ENCODE measurements at regions not wholly inside any gene's neighbourhood (a gene's known extent, or its start where the extent isn't known, plus 50 kb on each side); places are given as distances from the start of the nearest gene placed in this dataset.

GRCh38 chr7:131858611-131859010 is 302.2 kb upstream of the PODXL start:
- H3K4me1 Mint-ChIP-seq: peaks cover 12% of the 10 kb centered on the region
- TF ChIP-seq CTCF (conservative IDR thresholded peaks at IDR 0.05): no peak
- no peak overlapping the region for H3K4me3 Mint-ChIP-seq
- DNase-seq (ENCODE audit: low read depth, low spot score): no peak
- H3K27ac Mint-ChIP-seq (ENCODE audit: unreplicated experiment): peak overlapping the region; percentile 4
- peaks cover 11% of the 10 kb centered on the region for H3K9me3 Mint-ChIP-seq
- H3K27me3 Mint-ChIP-seq (ENCODE audit: low read depth): peaks cover 13% of the 10 kb centered on the region
- H3K36me3 Mint-ChIP-seq (ENCODE audit: low read depth): peaks cover 3% of the 10 kb centered on the region

GRCh38 chr7:131849472-131849871 is 293.0 kb upstream of the PODXL start:
- no peaks in the 10 kb centered on the region for H3K36me3 Mint-ChIP-seq (ENCODE audit: low read depth)
- H3K27me3 Mint-ChIP-seq (ENCODE audit: low read depth): peaks cover 23% of the 10 kb centered on the region
- DNase-seq (ENCODE audit: low read depth, low spot score): no peak
- no peaks in the 10 kb centered on the region for H3K4me1 Mint-ChIP-seq
- peaks cover 8% of the 10 kb centered on the region for H3K9me3 Mint-ChIP-seq
- no peak overlapping the region for H3K27ac Mint-ChIP-seq (ENCODE audit: unreplicated experiment)
- TF ChIP-seq CTCF (conservative IDR thresholded peaks at IDR 0.05): no peak
- H3K4me3 Mint-ChIP-seq: no peak overlapping the region

GRCh38 chr7:131848033-131848432 is 291.6 kb upstream of the PODXL start:
- no peaks in the 10 kb centered on the region for H3K36me3 Mint-ChIP-seq (ENCODE audit: low read depth)
- no peaks in the 10 kb centered on the region for H3K9me3 Mint-ChIP-seq
- H3K27me3 Mint-ChIP-seq (ENCODE audit: low read depth): peaks cover 20% of the 10 kb centered on the region
- H3K27ac Mint-ChIP-seq (ENCODE audit: unreplicated experiment): no peak overlapping the region
- H3K4me1 Mint-ChIP-seq: no peaks in the 10 kb centered on the region
- no peak overlapping the region for H3K4me3 Mint-ChIP-seq
- DNase-seq (ENCODE audit: low read depth, low spot score): no peak
- TF ChIP-seq CTCF (conservative IDR thresholded peaks at IDR 0.05): no peak

GRCh38 chr7:131845573-131846314 is 289.3 kb upstream of the PODXL start:
- DNase-seq (ENCODE audit: low read depth, low spot score): no peak
- no peaks in the 10 kb centered on the region for H3K9me3 Mint-ChIP-seq
- peaks cover 31% of the 10 kb centered on the region for H3K27me3 Mint-ChIP-seq (ENCODE audit: low read depth)
- no peak overlapping the region for H3K4me3 Mint-ChIP-seq
- H3K36me3 Mint-ChIP-seq (ENCODE audit: low read depth): no peaks in the 10 kb centered on the region
- H3K4me1 Mint-ChIP-seq: no peaks in the 10 kb centered on the region
- H3K27ac Mint-ChIP-seq (ENCODE audit: unreplicated experiment): no peak overlapping the region
- no peak for TF ChIP-seq CTCF (conservative IDR thresholded peaks at IDR 0.05)

- Mint-ChIP-seq H3K4me3 (no peak overlapping the region), H3K27me3 (ENCODE audit: low read depth) (peaks cover 31% of the 10 kb centered on the region), H3K9me3 (no peaks in the 10 kb centered on the region), H3K27ac (ENCODE audit: unreplicated experiment) (no peak overlapping the region), H3K36me3 (ENCODE audit: low read depth) (no peaks in the 10 kb centered on the region), H3K4me1 (no peaks in the 10 kb centered on the region)
- no peak for TF ChIP-seq CTCF (conservative IDR thresholded peaks at IDR 0.05)
- no peak for DNase-seq (ENCODE audit: low read depth, low spot score)
These were observed 287.9 kb upstream of the PODXL start for GRCh38 chr7:131844369-131844768.

Data from neural crest cell (in vitro differentiated cells).